ENCODE measurements at regions not wholly inside any gene's neighbourhood (a gene's known extent, or its start where the extent isn't known, plus 50 kb on each side); places are given as distances from the start of the nearest gene placed in this dataset.
A peak's percentile ranks its signal among the peaks of the same experiment; 100 is the strongest.

DNA sequence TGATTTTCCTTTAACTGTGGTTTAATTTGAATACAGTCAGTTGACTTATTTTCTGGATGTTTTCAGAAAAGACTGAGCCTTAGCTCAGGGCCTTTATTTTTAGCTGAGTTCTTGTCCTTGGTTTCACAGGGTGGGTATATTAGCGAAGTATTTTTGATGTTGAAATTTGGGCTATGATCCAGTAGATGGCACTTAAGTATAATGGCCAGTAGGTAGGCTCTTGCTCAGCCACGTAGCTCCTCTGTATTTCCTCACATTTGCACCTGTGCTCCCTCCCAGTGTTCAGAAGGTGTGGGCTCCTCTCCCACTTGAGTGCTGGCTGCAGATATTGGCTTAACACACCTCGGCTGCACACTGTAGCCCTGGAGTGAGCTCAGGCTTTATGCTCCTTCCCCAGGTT, 549.9 kb upstream of the AMOT start:
- CTCF ChIA-PET (ENCODE audit: partially characterized antibody) = interaction anchor here (0.8 to 1.2 kb wide), 3 partner anchors 10 to 296 kb away, joined by 3 to 4 read pairs (median 3); no protein-coding TSS in a partner anchor
- FAIRE-seq = no peak
- no peak overlapping the region for H3K4ac ChIP-seq (replicated peaks; ENCODE audit: insufficient read length, low read depth, low read length)

More for the DNA sequence above, 549.9 kb upstream of the AMOT start:
- DNase-seq (ENCODE audit: low read depth in 1 of 2, low spot score in 2 of 2) = no peak
- no peak overlapping the region for H4K5ac ChIP-seq (ENCODE audit: insufficient read length, low read depth, low read length)
- no peak overlapping the region for H2BK20ac ChIP-seq (ENCODE audit: low read length)
- no peak overlapping the region for H2BK5ac ChIP-seq (ENCODE audit: low read depth, low read length)
- H3K23me2 ChIP-seq (ENCODE audit: low read depth, low read length) = no peaks in the 10 kb centered on the region
- H2BK120ac ChIP-seq (replicated peaks; ENCODE audit: low read depth, low read length) = no peak overlapping the region
- H4K91ac ChIP-seq (replicated peaks; ENCODE audit: insufficient read length, low read length) = no peak overlapping the region
- H4K20me1 ChIP-seq (replicated peaks in 1 of 2; ENCODE audit: control insufficient read depth in 1 of 2, insufficient read depth in 2 of 2, low read length in 2 of 2) = no peaks in the 10 kb centered on the region
- no peak overlapping the region for H2AK5ac ChIP-seq (ENCODE audit: low read depth, low read length)
- H3K36me3 ChIP-seq (ENCODE audit: control insufficient read depth in 2 of 4, insufficient read depth in 4 of 4, low read length in 3 of 4) = no peaks in the 10 kb centered on the region
- no peaks in the 10 kb centered on the region for H3K79me1 ChIP-seq (ENCODE audit: low read depth, low read length)
- no peak overlapping the region for H2BK12ac ChIP-seq (ENCODE audit: low read depth, low read length)
- H3K79me2 ChIP-seq (ENCODE audit: control insufficient read depth in 1 of 2, insufficient read depth in 2 of 2, low read length in 2 of 2) = no peaks in the 10 kb centered on the region
- H3K23ac ChIP-seq (ENCODE audit: insufficient read length) = no peak overlapping the region
- POLR2A ChIA-PET (ENCODE audit: partially characterized antibody) = no interaction called here
- H3K4me2 ChIP-seq (ENCODE audit: insufficient read depth in 1 of 2, low read depth in 2 of 2, low read length in 2 of 2) = no peak overlapping the region
- H3K14ac ChIP-seq (ENCODE audit: insufficient read length) = no peak overlapping the region
- H3K56ac ChIP-seq (replicated peaks; ENCODE audit: insufficient read length, low read depth, low read length) = no peak overlapping the region
- no peak overlapping the region for H3K27ac ChIP-seq (ENCODE audit: low read depth, low read length)
- H3K18ac ChIP-seq (ENCODE audit: extremely low read depth, low read length) = no peak overlapping the region; the same call in 1 of the 2 replicates
- no peak overlapping the region for H3K9ac ChIP-seq (replicated peaks in 1 of 4; ENCODE audit: extremely low read depth in 1 of 4, low read depth in 3 of 4, low read length in 3 of 4)
- H3K4me1 ChIP-seq (replicated peaks in 1 of 4; ENCODE audit: control insufficient read depth in 3 of 4, insufficient read depth in 4 of 4, low read length in 3 of 4) = no peaks in the 10 kb centered on the region
- H2AFZ ChIP-seq (ENCODE audit: low read length) = no peak overlapping the region
- H3K4me3 ChIP-seq (ENCODE audit: extremely low read depth in 1 of 4, insufficient read depth in 2 of 4, low read depth in 3 of 4, low read length in 4 of 4) = no peak overlapping the region
- 97% methylated on average over 3 of the region's 3 CpGs; no CpG with 5 or more reads in 1 of the 2 experiments for WGBS, 2 experiments (ENCODE audit: extremely low coverage in 1 of 2, insufficient coverage in 1 of 2, insufficient read length in 1 of 2, insufficient replicate concordance in 2 of 2, low coverage in 1 of 2, low lambda C conversion rate in 2 of 2, missing lambda C conversion rate in 1 of 2)
- H3K27me3 ChIP-seq (replicated peaks in 1 of 4; ENCODE audit: control insufficient read depth in 3 of 4, extremely low read depth in 1 of 4, insufficient read depth in 3 of 4, low read length in 3 of 4) = no peaks in the 10 kb centered on the region
- H2BK15ac ChIP-seq (ENCODE audit: low read length) = no peak overlapping the region
- TF ChIP-seq, protein P1, sequence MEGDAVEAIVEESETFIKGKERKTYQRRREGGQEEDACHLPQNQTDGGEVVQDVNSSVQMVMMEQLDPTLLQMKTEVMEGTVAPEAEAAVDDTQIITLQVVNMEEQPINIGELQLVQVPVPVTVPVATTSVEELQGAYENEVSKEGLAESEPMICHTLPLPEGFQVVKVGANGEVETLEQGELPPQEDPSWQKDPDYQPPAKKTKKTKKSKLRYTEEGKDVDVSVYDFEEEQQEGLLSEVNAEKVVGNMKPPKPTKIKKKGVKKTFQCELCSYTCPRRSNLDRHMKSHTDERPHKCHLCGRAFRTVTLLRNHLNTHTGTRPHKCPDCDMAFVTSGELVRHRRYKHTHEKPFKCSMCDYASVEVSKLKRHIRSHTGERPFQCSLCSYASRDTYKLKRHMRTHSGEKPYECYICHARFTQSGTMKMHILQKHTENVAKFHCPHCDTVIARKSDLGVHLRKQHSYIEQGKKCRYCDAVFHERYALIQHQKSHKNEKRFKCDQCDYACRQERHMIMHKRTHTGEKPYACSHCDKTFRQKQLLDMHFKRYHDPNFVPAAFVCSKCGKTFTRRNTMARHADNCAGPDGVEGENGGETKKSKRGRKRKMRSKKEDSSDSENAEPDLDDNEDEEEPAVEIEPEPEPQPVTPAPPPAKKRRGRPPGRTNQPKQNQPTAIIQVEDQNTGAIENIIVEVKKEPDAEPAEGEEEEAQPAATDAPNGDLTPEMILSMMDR (IDR thresholded peaks at IDR 0.05; ENCODE audit: control extremely low read depth in 1 of 3, insufficient read depth in 1 of 3, low read depth in 1 of 3, low read length in 3 of 3) = peak in 2 of 3 experiments; percentile 21 to 27; a peak in 1 of 4 replicates
- no peak for TF ChIP-seq TAF1 (IDR thresholded peaks at IDR 0.05; ENCODE audit: low read depth, low read length)
- TF ChIP-seq, protein P2, sequence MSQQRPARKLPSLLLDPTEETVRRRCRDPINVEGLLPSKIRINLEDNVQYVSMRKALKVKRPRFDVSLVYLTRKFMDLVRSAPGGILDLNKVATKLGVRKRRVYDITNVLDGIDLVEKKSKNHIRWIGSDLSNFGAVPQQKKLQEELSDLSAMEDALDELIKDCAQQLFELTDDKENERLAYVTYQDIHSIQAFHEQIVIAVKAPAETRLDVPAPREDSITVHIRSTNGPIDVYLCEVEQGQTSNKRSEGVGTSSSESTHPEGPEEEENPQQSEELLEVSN (IDR thresholded peaks at IDR 0.05) = no peak
- TF ChIP-seq RAD21 (IDR thresholded peaks at IDR 0.05 in 1 of 2, conservative IDR thresholded peaks at IDR 0.05 in 1 of 2; ENCODE audit: low read depth in 2 of 2, low read length in 2 of 2) = peak; percentile 50 to 60
- H3K9me3 ChIP-seq (ENCODE audit: insufficient read depth in 2 of 2, low read depth in 1 of 2, low read length in 1 of 2) = peaks cover 3 to 20% of the 10 kb centered on the region in 2 experiments; a peak in 2 of 4 replicates
- no peak overlapping the region for H4K8ac ChIP-seq (ENCODE audit: extremely low read depth, insufficient read depth, low read length)
